GM23338 (cell line): ENCODE measurements at regions not wholly inside any gene's neighbourhood (a gene's known extent, or its start where the extent isn't known, plus 50 kb on each side); places are given as distances from the start of the nearest gene placed in this dataset.

Source experiments
- ATAC-seq: fragments of 200-7000 bp; cut with Tn5 transposase; 3 replicates; pipeline ENCODE4 v1.9.1; 2020
- DNase-seq: peaks from one replicate; pipeline ENCODE4 v3.0.0-alpha.2; 2015; ENCODE audit warnings: low spot score
- H2AFZ ChIP-seq: fragments of 200-600 bp; sonication (generic); 2 replicates; pipeline ENCODE4 v1.8.0; 2016; ENCODE audit warnings: antibody characterized with exemption, mild to moderate bottlenecking, moderate library complexity
- H3F3A ChIP-seq: fragments of 200-600 bp; sonication (generic); replicated peaks from 2 replicates; pipeline ENCODE4 v1.8.0; 2017; ENCODE audit warnings: antibody characterized with exemption, mixed run types, low read depth
- H3K27ac ChIP-seq: fragments of 200-600 bp; sonication (generic); 2 replicates; pipeline ENCODE4 v1.6.1; 2016; ENCODE audit warnings: low read depth
- H3K27me3 ChIP-seq: fragments of 200-600 bp; sonication (generic); 2 replicates; pipeline ENCODE4 v1.8.0; 2016; ENCODE audit warnings: mild to moderate bottlenecking, mixed run types, moderate library complexity; ENCODE audit not compliant: insufficient read depth
- H3K36me3 ChIP-seq: fragments of 200-600 bp; sonication (generic); 2 replicates; pipeline ENCODE4 v1.8.0; 2016; ENCODE audit warnings: mild to moderate bottlenecking; ENCODE audit not compliant: insufficient read depth
- H3K4me1 ChIP-seq: fragments of 200-600 bp; sonication (generic); 2 replicates; pipeline ENCODE4 v1.8.0; 2016; ENCODE audit warnings: mild to moderate bottlenecking, moderate library complexity; ENCODE audit not compliant: insufficient read depth
- H3K4me2 ChIP-seq: fragments of 200-600 bp; sonication (generic); 2 replicates; pipeline ENCODE4 v1.7.1; 2017; ENCODE audit warnings: mixed run types
- H3K4me3 ChIP-seq: fragments of 200-600 bp; sonication (generic); 2 replicates; pipeline ENCODE4 v1.6.1; 2016; ENCODE audit warnings: mixed run types
- H3K79me2 ChIP-seq: fragments of 200-600 bp; sonication (generic); replicated peaks from 2 replicates; pipeline ENCODE4 v1.8.0; 2017; ENCODE audit warnings: mild to moderate bottlenecking; ENCODE audit not compliant: insufficient read depth
- H3K9me2 ChIP-seq: fragments of 200-600 bp; sonication (generic); 2 replicates; pipeline ENCODE4 v1.8.0; 2017; ENCODE audit not compliant: insufficient read depth
- H4K20me1 ChIP-seq: fragments of 200-600 bp; sonication (generic); replicated peaks from 2 replicates; pipeline ENCODE4 v1.8.0; 2017; ENCODE audit warnings: mild to moderate bottlenecking; ENCODE audit not compliant: insufficient read depth
- H3K27ac Mint-ChIP-seq: 2 replicates; pipeline ENCODE4 v1.8.0; 2020; ENCODE audit warnings: inconsistent platforms, mild to moderate bottlenecking, moderate library complexity, mixed read lengths
- H3K27me3 Mint-ChIP-seq: 3 replicates; pipeline ENCODE4 v1.8.0; 2022; ENCODE audit warnings: low read depth, mild to moderate bottlenecking, moderate library complexity, mixed read lengths, inconsistent platforms; ENCODE audit not compliant: insufficient read depth, poor library complexity
- H3K36me3 Mint-ChIP-seq: 3 replicates; pipeline ENCODE4 v1.8.0; 2021; ENCODE audit warnings: low read depth, mild to moderate bottlenecking, inconsistent platforms, moderate library complexity, mixed read lengths
- H3K4me1 Mint-ChIP-seq: 3 replicates; pipeline ENCODE4 v1.8.0; 2020; ENCODE audit warnings: mild to moderate bottlenecking, inconsistent platforms, mixed read lengths
- H3K4me3 Mint-ChIP-seq: 3 replicates; pipeline ENCODE4 v1.8.0; 2021; ENCODE audit warnings: moderate library complexity, mild to moderate bottlenecking, inconsistent platforms, mixed read lengths
- H3K9me3 Mint-ChIP-seq: 3 replicates; pipeline ENCODE4 v1.8.0; 2020; ENCODE audit warnings: moderate library complexity, mild to moderate bottlenecking, inconsistent platforms, mixed read lengths
- CREB1 ChIP-seq: fragments of 250-450 bp; sonication (Bioruptor Pico); IDR thresholded peaks from 2 replicates; pipeline ENCODE4 v1.5.0; 2020; ENCODE audit warnings: low read depth, mild to moderate bottlenecking, moderate library complexity
- CTCF ChIP-seq, 2 experiments: fragments of 200-600 bp in 1 of 2; sonication (generic) in 1 of 2; conservative IDR thresholded peaks; 2 replicates each; pipeline versions ENCODE4 v1.5.1 to v1.6.1; 2016 to 2017; ENCODE audit warnings: antibody characterized with exemption in 2 of 2, low read depth in 2 of 2, mild to moderate bottlenecking in 2 of 2, moderate library complexity in 1 of 2
- ETS1 ChIP-seq: IDR thresholded peaks from 2 replicates; pipeline ENCODE4 v1.6.1; 2016; ENCODE audit warnings: antibody characterized with exemption
- EZH2 ChIP-seq: fragments of 200-600 bp; sonication (generic); IDR thresholded peaks from one replicate; pipeline ENCODE4 v1.8.0; 2017; ENCODE audit warnings: antibody characterized with exemption, mild to moderate bottlenecking, low read depth; ENCODE audit not compliant: unreplicated experiment
- EZH2phosphoT487 ChIP-seq: fragments of 200-600 bp; sonication (generic); IDR thresholded peaks from one replicate; pipeline ENCODE4 v1.8.1; 2018; ENCODE audit warnings: antibody characterized with exemption; ENCODE audit not compliant: unreplicated experiment
- JUNB ChIP-seq: IDR thresholded peaks from one replicate; pipeline ENCODE4 v1.6.1; 2016; ENCODE audit warnings: antibody characterized with exemption; ENCODE audit not compliant: unreplicated experiment
- NANOG ChIP-seq: IDR thresholded peaks from 2 replicates; pipeline ENCODE4 v1.6.1; 2016; ENCODE audit warnings: antibody characterized with exemption, borderline replicate concordance
- POLR2AphosphoS5 ChIP-seq: IDR thresholded peaks from 2 replicates; pipeline ENCODE4 v1.6.1; 2016; ENCODE audit warnings: antibody characterized with exemption, low read depth
- REST ChIP-seq: IDR thresholded peaks from one replicate; pipeline ENCODE4 v1.6.1; 2018; ENCODE audit warnings: antibody characterized with exemption; ENCODE audit not compliant: unreplicated experiment
- STAT1 ChIP-seq: IDR thresholded peaks from one replicate; pipeline ENCODE4 v1.6.1; 2016; ENCODE audit warnings: antibody characterized with exemption; ENCODE audit not compliant: unreplicated experiment
- ZNF114 ChIP-seq: fragments of 250-450 bp; sonication (Bioruptor Pico); IDR thresholded peaks from 2 replicates; pipeline ENCODE4 v1.5.0; 2020; ENCODE audit warnings: mild to moderate bottlenecking, moderate library complexity
- ZNF331 ChIP-seq: fragments of 250-450 bp; sonication (Bioruptor Pico); IDR thresholded peaks from 2 replicates; pipeline ENCODE4 v1.5.0; 2020; ENCODE audit warnings: low read depth, mild to moderate bottlenecking, moderate library complexity
- TF ChIP-seq, protein P1 (sequence below): fragments of 250-450 bp; sonication (Bioruptor Pico); IDR thresholded peaks from 2 replicates; pipeline ENCODE4 v1.5.0; 2020; ENCODE audit warnings: mild to moderate bottlenecking, moderate library complexity

GRCh38 chr6:134589512-134589911 is 271.6 kb upstream of the SGK1 start:
- H3K79me2 ChIP-seq = no peaks in the 10 kb centered on the region
- ATAC-seq (peak; percentile 72), DNase-seq (peak; percentile 50)
- H3K27ac Mint-ChIP-seq = no peak overlapping the region
- H3K9me3 Mint-ChIP-seq = no peaks in the 10 kb centered on the region
- no peaks in the 10 kb centered on the region for H3K36me3 ChIP-seq
- peaks cover 18% of the 10 kb centered on the region for H3K4me1 Mint-ChIP-seq
- no peak for TF ChIP-seq CTCF (conservative IDR thresholded peaks at IDR 0.05; ENCODE audit: low read depth in 2 of 2)
- TF ChIP-seq CREB1 (CRISPR knock-in tag) = no peak
- TF ChIP-seq, protein P1, sequence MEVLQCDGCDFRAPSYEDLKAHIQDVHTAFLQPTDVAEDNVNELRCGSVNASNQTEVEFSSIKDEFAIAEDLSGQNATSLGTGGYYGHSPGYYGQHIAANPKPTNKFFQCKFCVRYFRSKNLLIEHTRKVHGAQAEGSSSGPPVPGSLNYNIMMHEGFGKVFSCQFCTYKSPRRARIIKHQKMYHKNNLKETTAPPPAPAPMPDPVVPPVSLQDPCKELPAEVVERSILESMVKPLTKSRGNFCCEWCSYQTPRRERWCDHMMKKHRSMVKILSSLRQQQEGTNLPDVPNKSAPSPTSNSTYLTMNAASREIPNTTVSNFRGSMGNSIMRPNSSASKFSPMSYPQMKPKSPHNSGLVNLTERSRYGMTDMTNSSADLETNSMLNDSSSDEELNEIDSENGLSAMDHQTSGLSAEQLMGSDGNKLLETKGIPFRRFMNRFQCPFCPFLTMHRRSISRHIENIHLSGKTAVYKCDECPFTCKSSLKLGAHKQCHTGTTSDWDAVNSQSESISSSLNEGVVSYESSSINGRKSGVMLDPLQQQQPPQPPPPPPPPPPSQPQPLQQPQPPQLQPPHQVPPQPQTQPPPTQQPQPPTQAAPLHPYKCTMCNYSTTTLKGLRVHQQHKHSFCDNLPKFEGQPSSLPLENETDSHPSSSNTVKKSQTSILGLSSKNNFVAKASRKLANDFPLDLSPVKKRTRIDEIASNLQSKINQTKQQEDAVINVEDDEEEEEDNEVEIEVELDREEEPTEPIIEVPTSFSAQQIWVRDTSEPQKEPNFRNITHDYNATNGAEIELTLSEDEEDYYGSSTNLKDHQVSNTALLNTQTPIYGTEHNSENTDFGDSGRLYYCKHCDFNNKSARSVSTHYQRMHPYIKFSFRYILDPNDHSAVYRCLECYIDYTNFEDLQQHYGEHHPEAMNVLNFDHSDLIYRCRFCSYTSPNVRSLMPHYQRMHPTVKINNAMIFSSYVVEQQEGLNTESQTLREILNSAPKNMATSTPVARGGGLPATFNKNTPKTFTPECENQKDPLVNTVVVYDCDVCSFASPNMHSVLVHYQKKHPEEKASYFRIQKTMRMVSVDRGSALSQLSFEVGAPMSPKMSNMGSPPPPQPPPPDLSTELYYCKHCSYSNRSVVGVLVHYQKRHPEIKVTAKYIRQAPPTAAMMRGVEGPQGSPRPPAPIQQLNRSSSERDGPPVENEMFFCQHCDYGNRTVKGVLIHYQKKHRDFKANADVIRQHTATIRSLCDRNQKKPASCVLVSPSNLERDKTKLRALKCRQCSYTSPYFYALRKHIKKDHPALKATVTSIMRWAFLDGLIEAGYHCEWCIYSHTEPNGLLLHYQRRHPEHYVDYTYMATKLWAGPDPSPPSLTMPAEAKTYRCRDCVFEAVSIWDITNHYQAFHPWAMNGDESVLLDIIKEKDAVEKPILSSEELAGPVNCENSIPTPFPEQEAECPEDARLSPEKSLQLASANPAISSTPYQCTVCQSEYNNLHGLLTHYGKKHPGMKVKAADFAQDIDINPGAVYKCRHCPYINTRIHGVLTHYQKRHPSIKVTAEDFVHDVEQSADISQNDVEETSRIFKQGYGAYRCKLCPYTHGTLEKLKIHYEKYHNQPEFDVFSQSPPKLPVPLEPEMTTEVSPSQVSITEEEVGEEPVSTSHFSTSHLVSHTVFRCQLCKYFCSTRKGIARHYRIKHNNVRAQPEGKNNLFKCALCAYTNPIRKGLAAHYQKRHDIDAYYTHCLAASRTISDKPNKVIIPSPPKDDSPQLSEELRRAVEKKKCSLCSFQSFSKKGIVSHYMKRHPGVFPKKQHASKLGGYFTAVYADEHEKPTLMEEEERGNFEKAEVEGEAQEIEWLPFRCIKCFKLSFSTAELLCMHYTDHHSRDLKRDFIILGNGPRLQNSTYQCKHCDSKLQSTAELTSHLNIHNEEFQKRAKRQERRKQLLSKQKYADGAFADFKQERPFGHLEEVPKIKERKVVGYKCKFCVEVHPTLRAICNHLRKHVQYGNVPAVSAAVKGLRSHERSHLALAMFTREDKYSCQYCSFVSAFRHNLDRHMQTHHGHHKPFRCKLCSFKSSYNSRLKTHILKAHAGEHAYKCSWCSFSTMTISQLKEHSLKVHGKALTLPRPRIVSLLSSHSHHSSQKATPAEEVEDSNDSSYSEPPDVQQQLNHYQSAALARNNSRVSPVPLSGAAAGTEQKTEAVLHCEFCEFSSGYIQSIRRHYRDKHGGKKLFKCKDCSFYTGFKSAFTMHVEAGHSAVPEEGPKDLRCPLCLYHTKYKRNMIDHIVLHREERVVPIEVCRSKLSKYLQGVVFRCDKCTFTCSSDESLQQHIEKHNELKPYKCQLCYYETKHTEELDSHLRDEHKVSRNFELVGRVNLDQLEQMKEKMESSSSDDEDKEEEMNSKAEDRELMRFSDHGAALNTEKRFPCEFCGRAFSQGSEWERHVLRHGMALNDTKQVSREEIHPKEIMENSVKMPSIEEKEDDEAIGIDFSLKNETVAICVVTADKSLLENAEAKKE = no peak
- TF ChIP-seq REST = no peak
- TF ChIP-seq EZH2 = no peak
- TF ChIP-seq STAT1 = no peak
- no peak for TF ChIP-seq ZNF331
- TF ChIP-seq ZNF114 (CRISPR knock-in tag) = no peak
- TF ChIP-seq NANOG = no peak
- no peak for TF ChIP-seq POLR2AphosphoS5
- no peak for TF ChIP-seq EZH2phosphoT487
- TF ChIP-seq ETS1 = no peak
- TF ChIP-seq JUNB = no peak
- H3K4me1 ChIP-seq = peaks cover 5% of the 10 kb centered on the region; the same call in 1 of the 2 replicates
- 0 out of 2 replicates have a peak, but pooled peaks cover 4% of the 10 kb centered on the region for H3K9me2 ChIP-seq
- H3K27ac ChIP-seq = no peak overlapping the region
- H3K4me3 Mint-ChIP-seq = no peak overlapping the region
- no peaks in the 10 kb centered on the region for H3K36me3 Mint-ChIP-seq
- H3K27me3 ChIP-seq = no peaks in the 10 kb centered on the region
- H3F3A ChIP-seq = no peaks in the 10 kb centered on the region
- peak overlapping the region; percentile 1; the same call in 1 of the 2 replicates for H2AFZ ChIP-seq
- H3K27me3 Mint-ChIP-seq = peaks cover 3% of the 10 kb centered on the region
- no peaks in the 10 kb centered on the region for H4K20me1 ChIP-seq
- H3K4me3 ChIP-seq = no peak overlapping the region
- no peak overlapping the region for H3K4me2 ChIP-seq
